Caco-2 (cell line): ENCODE measurements at regions not wholly inside any gene's neighbourhood (a gene's known extent, or its start where the extent isn't known, plus 50 kb on each side); places are given as distances from the start of the nearest gene placed in this dataset.

Source experiments
- BruUV-seq: library from RNA; stranded (reverse); fragments of 400-500 nt; replicated peaks from 2 replicates; lab custom pipeline; 2021; lab: Mats Ljungman, UMichigan
- CTCF ChIA-PET: fragments of 300-600 bp; sonication (Branson Sonifier 250); formaldehyde crosslinking; loops from one replicate; lab custom pipeline; 2022; ENCODE audit warnings: antibody characterized with exemption; lab: Charles Lee
- POLR2A ChIA-PET: fragments of 300-600 bp; sonication (Branson Sonifier 250); formaldehyde crosslinking; loops from one replicate; lab custom pipeline; 2022; ENCODE audit warnings: antibody characterized with exemption; lab: Charles Lee
- DNase-seq, 2 experiments: peaks; one replicate each; pipeline versions ENCODE4 v3.0.0 to v3.0.0-alpha.2; 2020 to 2022
- H3K27me3 ChIP-seq: replicated peaks from 2 replicates; pipeline ENCODE4 v1.6.0; 2011; ENCODE audit warnings: low read length; ENCODE audit not compliant: control insufficient read depth, insufficient read depth
- H3K36me3 ChIP-seq: 2 replicates; pipeline ENCODE4 v1.5.1; 2011; ENCODE audit warnings: low read length; ENCODE audit not compliant: control insufficient read depth, insufficient read depth
- H3K4me1 ChIP-seq: fragments of 250-450 bp; sonication (Bioruptor Pico); 2 replicates; pipeline ENCODE4 v1.5.1; 2020; ENCODE audit warnings: mild to moderate bottlenecking
- H3K4me3 ChIP-seq: 2 replicates; pipeline ENCODE4 v1.5.1; 2011; ENCODE audit warnings: low read depth, mild to moderate bottlenecking, control low read depth, low read length
- H3K9me3 ChIP-seq: fragments of 250-450 bp; sonication (Bioruptor Pico); 2 replicates; pipeline ENCODE4 v1.5.1; 2020; ENCODE audit warnings: mild to moderate bottlenecking, moderate library complexity
- H3K27ac Mint-ChIP-seq: one replicate; pipeline ENCODE4 v1.8.0; 2022; ENCODE audit warnings: mixed read lengths; ENCODE audit not compliant: unreplicated experiment
- H3K27me3 Mint-ChIP-seq: one replicate; pipeline ENCODE4 v1.8.0; 2022; ENCODE audit warnings: mixed read lengths; ENCODE audit not compliant: insufficient read depth, unreplicated experiment
- H3K36me3 Mint-ChIP-seq: one replicate; pipeline ENCODE4 v1.8.0; 2022; ENCODE audit warnings: mild to moderate bottlenecking, mixed read lengths; ENCODE audit not compliant: insufficient read depth, unreplicated experiment
- H3K4me1 Mint-ChIP-seq: one replicate; pipeline ENCODE4 v1.8.0; 2022; ENCODE audit warnings: low read depth, mixed read lengths; ENCODE audit not compliant: unreplicated experiment
- H3K4me3 Mint-ChIP-seq: one replicate; pipeline ENCODE4 v1.8.0; 2022; ENCODE audit warnings: mild to moderate bottlenecking, moderate library complexity, mixed read lengths; ENCODE audit not compliant: unreplicated experiment
- H3K9me3 Mint-ChIP-seq: one replicate; pipeline ENCODE4 v1.8.0; 2022; ENCODE audit warnings: mixed read lengths; ENCODE audit not compliant: unreplicated experiment
- intact Hi-C: fragments of 100-400 bp; cut with micrococcal nuclease; formaldehyde crosslinking; loops from one replicate; pipeline ENCODE4 v1.10.0; 2022; ENCODE audit not compliant: unreplicated experiment
- TF ChIP-seq, protein P1 (sequence below), 2 experiments: fragments of 200-600 bp in 1 of 2; IDR thresholded peaks; 1 replicate in 1 of 2; 2 replicates in 1 of 2; pipeline versions ENCODE4 v1.5.1 to v1.8.0; 2011 to 2022; ENCODE audit warnings: antibody characterized with exemption in 1 of 2, control low read depth in 1 of 2, inconsistent platforms in 1 of 2, low read depth in 1 of 2, low read length in 1 of 2, mild to moderate bottlenecking in 1 of 2, moderate library complexity in 1 of 2; ENCODE audit not compliant: insufficient read depth in 1 of 2, severe bottlenecking in 1 of 2, unreplicated experiment in 1 of 2

DNA sequence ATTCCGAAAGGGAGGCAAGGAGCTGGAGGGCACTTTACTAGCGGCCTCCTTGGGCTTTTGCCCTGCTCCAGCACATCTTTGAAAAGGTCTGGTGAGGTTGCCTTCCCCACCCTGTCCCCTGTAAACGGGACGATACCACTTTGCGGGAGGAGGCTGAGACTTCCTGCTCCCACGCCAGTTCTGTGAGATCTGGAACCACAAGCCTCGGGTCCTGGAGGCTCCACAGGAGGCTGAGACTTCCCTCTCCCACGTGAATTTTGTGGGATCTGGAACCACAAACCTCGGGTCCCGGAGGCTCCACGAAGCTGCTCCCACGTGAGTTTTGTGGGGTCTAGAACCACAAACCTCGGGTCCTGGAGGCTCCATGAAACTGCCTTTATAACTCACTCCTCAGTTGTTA lies 209.3 kb downstream of the DLL1 start:
- Mint-ChIP-seq H3K4me3 (no peak overlapping the region), H3K9me3 (peaks cover 12% of the 10 kb centered on the region), H3K36me3 (no peaks in the 10 kb centered on the region), H3K27me3 (no peaks in the 10 kb centered on the region), H3K4me1 (peaks cover 11% of the 10 kb centered on the region), H3K27ac (no peak overlapping the region)
- Histone ChIP-seq H3K27me3 (no peaks in the 10 kb centered on the region), H3K4me3 (no peak overlapping the region), H3K36me3 (no peaks in the 10 kb centered on the region), H3K4me1 (no peaks in the 10 kb centered on the region), H3K9me3 (no peaks in the 10 kb centered on the region)
- TF ChIP-seq, protein P1, sequence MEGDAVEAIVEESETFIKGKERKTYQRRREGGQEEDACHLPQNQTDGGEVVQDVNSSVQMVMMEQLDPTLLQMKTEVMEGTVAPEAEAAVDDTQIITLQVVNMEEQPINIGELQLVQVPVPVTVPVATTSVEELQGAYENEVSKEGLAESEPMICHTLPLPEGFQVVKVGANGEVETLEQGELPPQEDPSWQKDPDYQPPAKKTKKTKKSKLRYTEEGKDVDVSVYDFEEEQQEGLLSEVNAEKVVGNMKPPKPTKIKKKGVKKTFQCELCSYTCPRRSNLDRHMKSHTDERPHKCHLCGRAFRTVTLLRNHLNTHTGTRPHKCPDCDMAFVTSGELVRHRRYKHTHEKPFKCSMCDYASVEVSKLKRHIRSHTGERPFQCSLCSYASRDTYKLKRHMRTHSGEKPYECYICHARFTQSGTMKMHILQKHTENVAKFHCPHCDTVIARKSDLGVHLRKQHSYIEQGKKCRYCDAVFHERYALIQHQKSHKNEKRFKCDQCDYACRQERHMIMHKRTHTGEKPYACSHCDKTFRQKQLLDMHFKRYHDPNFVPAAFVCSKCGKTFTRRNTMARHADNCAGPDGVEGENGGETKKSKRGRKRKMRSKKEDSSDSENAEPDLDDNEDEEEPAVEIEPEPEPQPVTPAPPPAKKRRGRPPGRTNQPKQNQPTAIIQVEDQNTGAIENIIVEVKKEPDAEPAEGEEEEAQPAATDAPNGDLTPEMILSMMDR (IDR thresholded peaks at IDR 0.05; ENCODE audit: insufficient read depth in 1 of 2, low read depth in 1 of 2, low read length in 1 of 2, severe bottlenecking in 1 of 2, unreplicated experiment in 1 of 2), result no peak
- DNase-seq, result peak in 1 of 2 experiments; percentile 7
- intact Hi-C loops, result no loop called here
- BruUV-seq, result no TSS peak
- ChIA-PET CTCF (no interaction called here), POLR2A (no interaction called here)

GRCh38 chr6:170080828-170081371 lies 210.0 kb downstream of the DLL1 start:
- Histone ChIP-seq H3K27me3 (no peaks in the 10 kb centered on the region), H3K4me1 (no peaks in the 10 kb centered on the region), H3K9me3 (no peaks in the 10 kb centered on the region), H3K36me3 (no peaks in the 10 kb centered on the region), H3K4me3 (no peak overlapping the region)
- TF ChIP-seq, protein P1 (IDR thresholded peaks at IDR 0.05; ENCODE audit: insufficient read depth in 1 of 2, low read depth in 1 of 2, low read length in 1 of 2, severe bottlenecking in 1 of 2, unreplicated experiment in 1 of 2), result no peak
- H3K27ac Mint-ChIP-seq, result no peak overlapping the region
- ChIA-PET CTCF (no interaction called here), POLR2A (no interaction called here)
- peak in 1 of 2 experiments; percentile 17 for DNase-seq
- peaks cover 12% of the 10 kb centered on the region for H3K9me3 Mint-ChIP-seq
- H3K36me3 Mint-ChIP-seq, result no peaks in the 10 kb centered on the region
- H3K4me3 Mint-ChIP-seq, result no peak overlapping the region
- no TSS peak for BruUV-seq
- no peaks in the 10 kb centered on the region for H3K27me3 Mint-ChIP-seq
- intact Hi-C loops, result no loop called here
- H3K4me1 Mint-ChIP-seq, result peaks cover 11% of the 10 kb centered on the region

DNA sequence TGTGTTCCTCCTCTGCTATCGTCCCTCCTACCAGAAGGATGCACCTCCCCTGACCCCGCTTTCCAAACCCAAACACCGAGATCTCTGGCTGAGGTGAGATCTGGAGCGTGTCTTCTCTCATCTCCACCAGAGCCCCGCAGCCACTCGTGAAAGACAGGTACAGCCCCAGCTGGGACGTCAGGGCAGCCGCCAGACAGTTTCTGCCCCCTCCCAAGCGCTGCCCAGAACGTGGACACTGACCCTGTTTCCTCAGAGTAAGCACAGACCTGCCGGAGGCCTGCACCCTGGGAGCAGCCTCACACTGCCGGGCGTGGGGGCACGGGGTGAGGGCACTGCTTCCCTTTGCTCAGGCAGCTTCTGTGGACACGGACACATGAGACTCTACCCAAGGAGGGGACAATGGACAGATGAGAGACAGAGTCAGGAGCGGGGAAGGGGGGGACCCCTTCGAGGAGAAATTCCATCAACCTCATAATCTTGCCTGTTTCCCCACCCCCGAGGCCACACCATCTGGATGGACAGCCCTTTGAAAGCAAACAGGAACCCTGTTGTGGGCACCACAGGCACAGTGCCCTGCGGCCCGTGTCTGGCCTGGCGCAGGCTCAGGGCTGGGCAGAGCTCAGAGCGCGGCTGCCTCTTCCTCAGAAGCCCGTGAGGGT lies 210.6 kb downstream of the DLL1 start:
- intact Hi-C loops, result no loop called here
- Histone ChIP-seq H3K4me1 (no peaks in the 10 kb centered on the region), H3K4me3 (no peak overlapping the region), H3K9me3 (no peaks in the 10 kb centered on the region), H3K36me3 (no peaks in the 10 kb centered on the region), H3K27me3 (no peaks in the 10 kb centered on the region)
- POLR2A ChIA-PET, result no interaction called here
- Mint-ChIP-seq H3K27me3 (no peaks in the 10 kb centered on the region), H3K4me1 (peaks cover 6% of the 10 kb centered on the region), H3K27ac (no peak overlapping the region), H3K4me3 (no peak overlapping the region), H3K9me3 (peaks cover 12% of the 10 kb centered on the region), H3K36me3 (no peaks in the 10 kb centered on the region)
- TF ChIP-seq, protein P1 (IDR thresholded peaks at IDR 0.05; ENCODE audit: insufficient read depth in 1 of 2, low read depth in 1 of 2, low read length in 1 of 2, severe bottlenecking in 1 of 2, unreplicated experiment in 1 of 2), result no peak
- CTCF ChIA-PET, result no interaction called here
- no TSS peak for BruUV-seq
- DNase-seq, result peak in 1 of 2 experiments; percentile 12
